ENCODE measurements at regions not wholly inside any gene's neighbourhood (a gene's known extent, or its start where the extent isn't known, plus 50 kb on each side); places are given as distances from the start of the nearest gene placed in this dataset.
"Not testable (repeated sequence)": the region's sequence is repeated elsewhere in the genome, so short reads cannot be mapped to it uniquely, and the experiment has no call there.

GRCh38 chr6:112912416-112913101 lies 565.4 kb downstream of the RFPL4B start:
- no peaks in the 10 kb centered on the region for H3K4me1 ChIP-seq (ENCODE audit: insufficient read depth)
- no peaks in the 10 kb centered on the region for H3K9me3 ChIP-seq
- H3K27me3 ChIP-seq = no peaks in the 10 kb centered on the region
- no peak overlapping the region for H3K4me3 ChIP-seq
- no peak overlapping the region for H3K27ac ChIP-seq
- TF ChIP-seq POLR2A (IDR thresholded peaks at IDR 0.05) (no peak), EP300 (IDR thresholded peaks at IDR 0.05) (no peak)
- TF ChIP-seq, protein P1, sequence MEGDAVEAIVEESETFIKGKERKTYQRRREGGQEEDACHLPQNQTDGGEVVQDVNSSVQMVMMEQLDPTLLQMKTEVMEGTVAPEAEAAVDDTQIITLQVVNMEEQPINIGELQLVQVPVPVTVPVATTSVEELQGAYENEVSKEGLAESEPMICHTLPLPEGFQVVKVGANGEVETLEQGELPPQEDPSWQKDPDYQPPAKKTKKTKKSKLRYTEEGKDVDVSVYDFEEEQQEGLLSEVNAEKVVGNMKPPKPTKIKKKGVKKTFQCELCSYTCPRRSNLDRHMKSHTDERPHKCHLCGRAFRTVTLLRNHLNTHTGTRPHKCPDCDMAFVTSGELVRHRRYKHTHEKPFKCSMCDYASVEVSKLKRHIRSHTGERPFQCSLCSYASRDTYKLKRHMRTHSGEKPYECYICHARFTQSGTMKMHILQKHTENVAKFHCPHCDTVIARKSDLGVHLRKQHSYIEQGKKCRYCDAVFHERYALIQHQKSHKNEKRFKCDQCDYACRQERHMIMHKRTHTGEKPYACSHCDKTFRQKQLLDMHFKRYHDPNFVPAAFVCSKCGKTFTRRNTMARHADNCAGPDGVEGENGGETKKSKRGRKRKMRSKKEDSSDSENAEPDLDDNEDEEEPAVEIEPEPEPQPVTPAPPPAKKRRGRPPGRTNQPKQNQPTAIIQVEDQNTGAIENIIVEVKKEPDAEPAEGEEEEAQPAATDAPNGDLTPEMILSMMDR (IDR thresholded peaks at IDR 0.05) = no peak
- H3K36me3 ChIP-seq = no peaks in the 10 kb centered on the region
- intact Hi-C loops (cut with DNase I) = no loop called here
- 9 to 12% (median 11%) methylated on average over 2 of the region's 2 CpGs for WGBS, 3 donors
- DNase-seq = no peak

DNA sequence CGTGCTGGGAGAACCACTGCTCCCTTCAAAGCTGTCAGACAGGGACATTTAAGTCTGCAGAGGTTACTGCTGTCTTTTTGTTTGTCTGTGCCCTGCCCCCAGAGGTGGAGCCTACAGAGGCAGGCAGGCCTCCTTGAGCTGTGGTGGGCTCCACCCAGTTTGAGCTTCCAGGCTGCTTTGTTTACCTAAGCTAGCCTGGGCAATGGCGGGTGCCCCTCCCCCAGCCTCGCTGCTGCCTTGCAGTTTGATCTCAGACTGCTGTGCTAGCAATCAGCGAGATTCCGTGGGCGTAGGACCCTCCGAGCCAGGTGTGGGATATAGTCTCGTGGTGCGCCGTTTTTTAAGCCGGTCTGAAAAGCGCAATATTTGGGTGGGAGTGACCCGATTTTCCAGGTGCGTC lies 572.6 kb downstream of the RFPL4B start:
- H3K27ac ChIP-seq; H3K36me3 ChIP-seq; DNase-seq; H3K27me3 ChIP-seq; intact Hi-C loops (cut with DNase I); H3K9me3 ChIP-seq; H3K4me3 ChIP-seq; H3K4me1 ChIP-seq (ENCODE audit: insufficient read depth): not testable (repeated sequence)
- 87 to 95% (median 91%) methylated on average over 5 to 13 of the region's 14 CpGs for WGBS, 3 donors

DNA sequence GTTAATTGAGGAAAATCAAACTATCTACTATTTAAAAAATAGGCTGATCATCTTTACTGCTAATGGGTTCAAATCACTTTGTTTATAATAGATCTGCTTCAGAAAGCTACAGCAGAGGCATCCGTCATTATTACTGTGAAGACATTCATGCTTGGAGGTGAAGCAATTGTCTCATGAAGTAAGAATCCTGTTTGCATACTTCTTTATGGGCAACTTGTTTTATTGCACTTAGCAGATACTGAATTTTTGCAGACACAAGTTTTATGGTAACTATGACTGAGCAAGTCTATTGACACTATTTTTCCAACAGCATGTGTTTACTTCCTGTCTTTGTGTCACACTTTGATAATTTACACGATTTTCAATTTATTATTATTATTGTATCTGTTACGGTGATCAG lies 573.9 kb downstream of the RFPL4B start:
- DNase-seq = no peak
- no peaks in the 10 kb centered on the region for H3K27me3 ChIP-seq
- no peaks in the 10 kb centered on the region for H3K36me3 ChIP-seq
- no peak overlapping the region for H3K4me3 ChIP-seq
- H3K9me3 ChIP-seq = no peaks in the 10 kb centered on the region
- H3K4me1 ChIP-seq (ENCODE audit: insufficient read depth) = no peaks in the 10 kb centered on the region
- intact Hi-C loops (cut with DNase I) = no loop called here
- WGBS, 3 donors = 92 to 93% (median 93%) methylated on average over 3 of the region's 3 CpGs
- H3K27ac ChIP-seq = no peak overlapping the region
- TF ChIP-seq POLR2A (IDR thresholded peaks at IDR 0.05) = no peak

- H3K4me1 ChIP-seq (ENCODE audit: insufficient read depth) = no peaks in the 10 kb centered on the region
- H3K4me3 ChIP-seq = no peak overlapping the region
- H3K27ac ChIP-seq = no peak overlapping the region
- no peaks in the 10 kb centered on the region for H3K36me3 ChIP-seq
- no peak for DNase-seq
- no peaks in the 10 kb centered on the region for H3K9me3 ChIP-seq
- intact Hi-C loops (cut with DNase I) = no loop called here
- TF ChIP-seq POLR2A (IDR thresholded peaks at IDR 0.05) (no peak), EP300 (IDR thresholded peaks at IDR 0.05) (no peak)
- TF ChIP-seq, protein P1 (IDR thresholded peaks at IDR 0.05) = no peak
- 89 to 96% (median 94%) methylated on average over 2 of the region's 2 CpGs for WGBS, 3 donors
- no peaks in the 10 kb centered on the region for H3K27me3 ChIP-seq
These were observed 576.9 kb downstream of the RFPL4B start for GRCh38 chr6:112923940-112924587.

GRCh38 chr6:112925702-112926101 lies 578.6 kb downstream of the RFPL4B start:
- no peak overlapping the region for H3K4me3 ChIP-seq
- intact Hi-C loops (cut with DNase I) = no loop called here
- no peaks in the 10 kb centered on the region for H3K9me3 ChIP-seq
- no peaks in the 10 kb centered on the region for H3K36me3 ChIP-seq
- DNase-seq = no peak
- H3K27me3 ChIP-seq = no peaks in the 10 kb centered on the region
- no peak overlapping the region for H3K27ac ChIP-seq
- no peaks in the 10 kb centered on the region for H3K4me1 ChIP-seq (ENCODE audit: insufficient read depth)
- TF ChIP-seq, protein P1 (IDR thresholded peaks at IDR 0.05) = no peak
- TF ChIP-seq EP300 (IDR thresholded peaks at IDR 0.05) (no peak), POLR2A (IDR thresholded peaks at IDR 0.05) (no peak)

Measured in ovary (tissue), 7 donors.